ENCODE measurements at regions not wholly inside any gene's neighbourhood (a gene's known extent, or its start where the extent isn't known, plus 50 kb on each side); places are given as distances from the start of the nearest gene placed in this dataset.

DNA sequence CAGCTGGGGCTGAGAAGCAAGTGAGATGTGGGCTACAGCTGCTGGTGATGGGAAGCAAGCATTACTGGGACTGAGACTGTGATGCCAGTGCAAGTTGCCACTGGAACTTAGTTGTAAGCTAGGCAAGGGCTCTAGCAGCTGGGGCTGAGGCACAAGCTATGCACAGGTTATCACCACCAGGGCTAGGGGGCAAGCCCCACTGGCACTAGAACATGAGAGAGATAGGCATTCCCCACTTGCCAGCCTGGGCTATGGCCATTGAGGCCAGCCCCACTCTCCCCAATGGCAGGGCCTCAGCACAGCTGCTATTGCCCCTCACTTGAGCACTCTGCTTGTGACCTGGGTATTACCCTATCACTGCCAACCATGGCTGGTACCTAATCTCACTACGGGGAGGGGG, 130.8 kb upstream of the SMIM31 start:
- WGBS, 2 donors = 71 to 79% methylated on average over 1 of the region's 1 CpG
- H3K27ac ChIP-seq = no peak overlapping the region
- no peaks in the 10 kb centered on the region for H3K27me3 ChIP-seq
- intact Hi-C loops (cut with DNase I) = no loop called here
- ATAC-seq (no peak), DNase-seq (no peak)
- H3K9me3 ChIP-seq = peaks cover 0 to 23% (median 2%) of the 10 kb centered on the region in 11 donors
- no peak overlapping the region for H3K4me3 ChIP-seq
- TF ChIP-seq, protein P1, sequence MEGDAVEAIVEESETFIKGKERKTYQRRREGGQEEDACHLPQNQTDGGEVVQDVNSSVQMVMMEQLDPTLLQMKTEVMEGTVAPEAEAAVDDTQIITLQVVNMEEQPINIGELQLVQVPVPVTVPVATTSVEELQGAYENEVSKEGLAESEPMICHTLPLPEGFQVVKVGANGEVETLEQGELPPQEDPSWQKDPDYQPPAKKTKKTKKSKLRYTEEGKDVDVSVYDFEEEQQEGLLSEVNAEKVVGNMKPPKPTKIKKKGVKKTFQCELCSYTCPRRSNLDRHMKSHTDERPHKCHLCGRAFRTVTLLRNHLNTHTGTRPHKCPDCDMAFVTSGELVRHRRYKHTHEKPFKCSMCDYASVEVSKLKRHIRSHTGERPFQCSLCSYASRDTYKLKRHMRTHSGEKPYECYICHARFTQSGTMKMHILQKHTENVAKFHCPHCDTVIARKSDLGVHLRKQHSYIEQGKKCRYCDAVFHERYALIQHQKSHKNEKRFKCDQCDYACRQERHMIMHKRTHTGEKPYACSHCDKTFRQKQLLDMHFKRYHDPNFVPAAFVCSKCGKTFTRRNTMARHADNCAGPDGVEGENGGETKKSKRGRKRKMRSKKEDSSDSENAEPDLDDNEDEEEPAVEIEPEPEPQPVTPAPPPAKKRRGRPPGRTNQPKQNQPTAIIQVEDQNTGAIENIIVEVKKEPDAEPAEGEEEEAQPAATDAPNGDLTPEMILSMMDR (IDR thresholded peaks at IDR 0.05) = no peak
- H3K36me3 ChIP-seq = no peaks in the 10 kb centered on the region
- H3K4me1 ChIP-seq = no peaks in the 10 kb centered on the region

- peaks cover 0 to 15% (median 0%) of the 10 kb centered on the region in 11 donors for H3K9me3 ChIP-seq
- no peak overlapping the region for H3K27ac ChIP-seq
- H3K36me3 ChIP-seq = no peaks in the 10 kb centered on the region
- DNase-seq = no peak
- intact Hi-C loops (cut with DNase I) = no loop called here
- no peaks in the 10 kb centered on the region for H3K27me3 ChIP-seq
- TF ChIP-seq, protein P1 (IDR thresholded peaks at IDR 0.05) = no peak
- no peak for ATAC-seq
- no peaks in the 10 kb centered on the region for H3K4me1 ChIP-seq
- H3K4me3 ChIP-seq = no peak overlapping the region
These were observed 114.9 kb upstream of the SMIM31 start for GRCh38 chr4:164639001-164639400.

GRCh38 chr4:164648151-164648848, 105.6 kb upstream of the SMIM31 start:
- TF ChIP-seq, protein P1 (IDR thresholded peaks at IDR 0.05) = no peak
- Histone ChIP-seq H3K4me3 (no peak overlapping the region), H3K9me3 (no peaks in the 10 kb centered on the region), H3K36me3 (no peaks in the 10 kb centered on the region), H3K27me3 (no peaks in the 10 kb centered on the region), H3K4me1 (no peaks in the 10 kb centered on the region), H3K27ac (no peak overlapping the region)
- no peak for ATAC-seq
- intact Hi-C loops (cut with DNase I) = no loop called here
- DNase-seq = no peak
- 46 to 48% methylated on average over 1 of the region's 1 CpG for WGBS, 2 donors

DNA sequence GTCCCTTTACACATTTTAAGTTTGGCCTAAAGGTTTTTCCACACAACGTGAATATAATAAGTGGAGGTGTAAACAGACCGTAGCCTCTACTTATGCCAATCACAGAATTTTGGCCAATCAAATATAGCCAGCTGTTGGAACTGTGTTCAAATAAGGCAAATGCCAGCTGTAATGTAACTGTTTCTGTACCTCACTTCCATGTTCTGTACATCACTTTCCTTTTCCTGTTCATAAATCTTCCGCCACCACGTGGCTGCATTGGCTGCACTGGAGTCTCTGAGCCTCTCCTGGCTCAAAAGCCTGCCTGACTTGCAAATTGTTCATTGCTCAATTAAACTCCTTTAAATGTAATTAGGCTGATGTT, 105.1 kb upstream of the SMIM31 start:
- intact Hi-C loops (cut with DNase I) = no loop called here
- WGBS, 2 donors = 82 to 83% methylated on average over 4 of the region's 4 CpGs
- H3K27ac ChIP-seq = no peak overlapping the region
- H3K36me3 ChIP-seq = no peaks in the 10 kb centered on the region
- H3K9me3 ChIP-seq = peaks cover 0 to 2% (median 0%) of the 10 kb centered on the region in 11 donors
- TF ChIP-seq, protein P1 (IDR thresholded peaks at IDR 0.05) = no peak
- no peaks in the 10 kb centered on the region for H3K4me1 ChIP-seq
- no peak for ATAC-seq
- DNase-seq = no peak
- no peaks in the 10 kb centered on the region for H3K27me3 ChIP-seq
- no peak overlapping the region for H3K4me3 ChIP-seq
